NCI-H1092 (cell line): ENCODE measurements at regions not wholly inside any gene's neighbourhood (a gene's known extent, or its start where the extent isn't known, plus 50 kb on each side); places are given as distances from the start of the nearest gene placed in this dataset.
"Not testable (repeated sequence)": the region's sequence is repeated elsewhere in the genome, so short reads cannot be mapped to it uniquely, and the experiment has no call there.

Source experiments
- DNase-seq: peaks from one replicate; lab custom pipeline; 2025; lab: John Stamatoyannopoulos, UW

DNA sequence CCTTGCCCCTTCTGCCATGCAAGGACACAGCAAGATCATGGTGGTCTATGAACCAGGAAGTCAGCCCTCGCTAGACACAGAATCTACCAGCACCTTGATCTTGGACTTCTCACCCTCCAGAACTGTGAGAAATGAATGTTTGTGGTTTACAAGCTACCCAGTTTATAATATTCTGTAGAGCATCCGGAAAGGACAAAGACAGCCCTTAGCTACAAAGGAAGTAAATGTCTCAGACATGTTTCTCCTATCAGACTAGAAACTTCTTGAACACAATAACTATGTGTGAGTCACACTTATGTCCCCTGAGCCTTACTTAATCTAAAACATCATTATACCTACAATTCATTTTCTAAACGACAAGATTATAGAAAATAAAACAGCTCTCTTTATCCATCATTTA lies 176.7 kb downstream of the KLHL28 start:
- no peak for DNase-seq

DNA sequence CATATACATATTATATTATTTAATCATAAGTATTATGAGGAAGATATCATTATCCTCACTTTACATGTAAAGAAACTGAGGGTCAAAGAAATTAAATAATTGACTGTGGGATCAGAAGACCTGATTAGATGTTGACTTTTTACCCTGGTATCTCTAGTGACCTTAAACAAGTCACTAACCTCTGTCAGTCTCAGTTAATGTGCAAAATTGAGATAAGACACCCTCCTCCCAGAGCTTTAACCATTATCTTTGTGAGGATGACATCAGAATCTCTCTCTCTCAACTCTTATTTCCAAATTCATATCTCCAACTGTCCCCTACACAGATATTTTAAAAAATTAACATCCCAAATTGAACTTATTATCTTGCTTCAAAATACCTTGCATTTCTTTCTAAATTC lies 177.8 kb downstream of the KLHL28 start:
- no peak for DNase-seq

GRCh38 chr14:44782775-44783238 lies 178.9 kb downstream of the KLHL28 start:
- no peak for DNase-seq

DNA sequence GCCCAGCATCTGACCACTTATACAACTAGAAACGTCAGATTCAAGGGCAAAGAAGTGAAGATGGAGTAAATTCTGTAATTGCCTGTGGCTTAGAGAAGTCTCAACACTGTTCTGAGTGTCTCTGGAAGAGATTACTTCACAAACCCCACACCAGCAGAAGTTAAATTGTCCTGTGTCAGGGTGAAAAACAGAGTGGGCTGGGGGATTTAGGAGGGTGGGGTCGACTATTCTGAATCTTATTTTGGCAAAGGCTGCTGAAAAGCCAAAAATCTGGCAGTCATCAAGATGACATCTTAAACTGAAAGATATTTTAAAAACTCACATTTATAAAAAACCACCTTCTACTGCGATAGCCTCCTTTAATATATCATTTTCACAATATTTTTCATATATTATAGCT lies 180.8 kb downstream of the KLHL28 start:
- DNase-seq = no peak

DNA sequence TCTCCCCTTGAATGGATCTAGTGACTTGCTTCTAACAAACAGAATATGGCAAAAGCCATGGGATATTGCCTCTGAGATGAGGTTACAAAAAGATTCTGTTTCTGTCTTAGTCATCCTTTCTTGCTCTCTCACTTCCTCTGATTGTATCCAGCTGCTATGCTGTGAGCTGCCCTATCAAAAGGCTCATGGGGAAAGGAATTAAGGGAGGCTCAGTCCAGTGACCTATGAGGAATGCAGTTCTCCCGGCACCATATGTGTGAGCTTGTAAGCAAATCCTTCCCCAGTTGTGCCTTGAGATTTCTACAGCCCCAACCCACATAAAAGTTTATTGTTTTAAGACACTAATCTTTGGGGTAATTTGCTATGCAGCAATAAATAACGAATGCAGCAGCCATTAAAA lies 183.1 kb downstream of the KLHL28 start:
- DNase-seq = no peak

DNA sequence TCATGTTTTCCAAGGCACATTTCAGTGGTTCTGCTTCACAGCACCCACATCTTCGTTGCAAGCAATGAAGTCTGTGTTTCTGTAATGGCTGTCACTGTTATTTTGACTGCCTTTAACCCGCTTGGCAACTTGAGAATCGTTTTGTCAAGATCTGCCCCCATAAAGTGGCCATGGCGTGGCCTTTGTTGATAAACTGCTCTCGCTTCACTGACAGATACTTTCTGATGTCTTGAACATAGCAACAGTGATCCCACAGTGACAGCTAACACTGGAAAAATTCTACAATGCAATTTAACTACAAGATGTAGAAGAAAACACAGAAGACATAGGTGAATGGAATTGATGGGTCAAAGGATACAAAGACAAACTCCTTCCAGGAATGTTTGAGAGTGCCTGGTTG lies 184.2 kb downstream of the KLHL28 start:
- no peak for DNase-seq

- DNase-seq = no peak
Measured at GRCh38 chr14:44775248-44775647, 186.5 kb downstream of the KLHL28 start.

DNA sequence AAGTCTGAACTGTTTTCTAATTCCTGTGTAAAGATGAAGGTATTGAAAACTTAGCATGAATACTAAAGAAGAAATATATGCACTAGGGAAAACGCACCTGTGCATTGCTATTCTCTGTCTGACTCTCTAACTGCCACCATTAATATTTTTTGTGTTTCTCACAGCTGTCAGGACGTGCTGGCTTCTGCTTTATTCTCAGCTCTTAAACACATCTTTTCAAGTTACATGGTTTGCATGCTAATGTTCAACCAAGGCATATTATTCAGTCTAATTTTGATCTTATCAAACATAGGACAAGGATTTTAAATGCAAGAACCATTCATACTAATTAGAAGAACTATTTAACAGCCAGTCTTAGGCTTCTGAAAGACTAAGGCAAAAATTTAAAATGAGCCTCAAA lies 187.4 kb downstream of the KLHL28 start:
- DNase-seq = no peak

- no peak for DNase-seq
Measured at GRCh38 chr14:44771496-44771895, 190.3 kb downstream of the KLHL28 start.

DNA sequence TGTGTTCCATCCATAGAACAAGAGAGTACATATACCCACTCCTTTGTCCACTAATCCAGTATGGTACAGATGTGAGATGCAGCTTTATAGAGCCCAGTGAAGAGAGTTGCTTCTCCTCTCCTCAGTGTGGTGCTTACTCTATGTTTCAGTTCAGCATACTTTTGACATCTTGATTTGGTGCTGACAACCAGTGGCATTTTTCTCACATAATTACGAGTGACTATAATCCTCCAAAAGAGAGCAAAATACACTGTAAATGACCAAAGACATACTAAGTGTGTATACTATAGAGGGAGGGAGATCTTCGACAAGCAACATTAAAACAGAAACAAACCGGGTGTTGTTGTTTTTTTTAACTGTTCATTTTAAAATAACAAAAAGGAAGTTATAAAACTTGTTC lies 191.5 kb downstream of the KLHL28 start:
- no peak for DNase-seq

DNA sequence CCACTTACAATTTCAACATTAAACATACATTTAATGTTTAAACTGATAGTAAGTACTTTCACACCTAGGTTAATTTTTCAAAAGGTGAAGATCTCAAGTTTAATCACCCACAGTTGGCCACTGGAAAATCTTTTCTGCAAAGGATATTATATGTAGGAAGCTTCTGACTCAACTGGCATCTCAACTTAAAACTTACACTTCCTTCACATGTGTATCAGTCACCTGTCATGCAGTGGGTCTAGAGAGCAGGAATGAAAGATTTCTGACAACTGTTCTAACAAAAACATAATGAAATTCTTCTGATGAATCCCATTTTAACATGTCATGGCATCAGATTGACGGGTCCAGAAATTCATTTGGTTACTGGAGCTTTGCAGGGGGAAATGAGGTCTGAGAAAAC lies 192.8 kb downstream of the KLHL28 start:
- no peak for DNase-seq

DNA sequence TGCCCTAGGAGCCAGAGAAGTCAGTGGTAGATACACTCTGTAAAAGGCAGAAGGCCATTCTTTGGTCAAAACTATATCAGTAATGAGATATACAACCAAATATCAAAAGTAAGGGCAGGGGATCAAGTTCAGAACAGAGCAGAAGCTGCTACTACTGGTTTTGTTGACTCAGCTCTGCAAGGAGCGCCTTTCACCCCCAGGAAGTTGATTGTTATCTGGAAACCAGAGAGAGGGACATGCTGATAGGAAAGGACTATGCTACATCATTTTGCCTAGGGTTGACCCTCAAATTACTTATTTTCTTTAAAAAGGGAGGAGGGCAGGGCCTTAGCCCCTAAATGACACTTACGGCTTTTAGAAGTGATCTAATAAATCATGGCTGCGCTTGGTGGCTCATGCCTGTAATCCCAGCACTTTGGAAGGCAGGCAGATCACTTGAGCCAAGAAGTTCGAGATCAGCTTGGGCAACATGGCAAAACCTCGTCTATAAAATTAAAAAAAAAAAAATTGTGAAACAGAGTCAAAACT lies 194.0 kb downstream of the KLHL28 start:
- DNase-seq = no peak

DNA sequence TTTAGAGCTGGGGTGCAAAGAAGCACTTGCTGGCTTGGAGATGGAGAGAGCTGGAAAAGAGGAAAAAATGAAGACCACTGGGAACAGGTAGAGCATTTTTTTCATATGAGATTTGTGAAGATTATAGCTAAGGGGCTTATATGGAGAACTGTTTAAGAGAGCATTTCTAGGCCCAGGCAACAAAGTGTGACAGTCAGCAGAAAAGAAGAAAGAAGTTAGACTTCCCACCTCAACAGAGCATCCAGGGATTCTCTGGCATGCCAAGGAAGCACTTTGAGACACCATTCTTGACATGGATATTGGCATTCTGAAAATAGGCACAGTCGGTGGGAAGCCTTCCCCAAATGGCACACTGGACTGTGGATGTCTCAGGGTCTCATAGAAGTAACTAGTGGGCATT lies 195.5 kb downstream of the KLHL28 start:
- DNase-seq = no peak

- no peak for DNase-seq
Measured at GRCh38 chr14:44763356-44763755, 198.4 kb downstream of the KLHL28 start.

DNA sequence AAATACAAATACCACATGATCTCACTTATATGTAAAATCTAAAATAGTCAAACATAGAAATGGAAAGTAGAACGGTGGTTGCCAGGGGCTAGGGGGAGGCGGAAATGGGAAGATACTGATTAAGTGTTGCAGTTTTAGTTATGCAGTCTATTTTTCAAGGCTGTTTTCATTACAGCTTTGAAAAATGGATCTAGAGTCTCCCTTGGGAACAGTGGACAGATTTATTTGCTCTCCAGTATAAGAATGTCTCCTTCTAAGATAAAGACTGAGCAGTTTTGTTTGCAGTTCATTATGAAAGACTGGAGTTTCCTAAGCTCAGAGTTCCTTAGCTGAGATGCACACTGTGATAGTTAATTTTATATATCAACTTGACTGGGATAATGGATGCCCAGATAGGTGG lies 202.5 kb downstream of the KLHL28 start:
- DNase-seq = no peak

GRCh38 chr14:44756554-44756953 lies 205.2 kb downstream of the KLHL28 start:
- no peak for DNase-seq

GRCh38 chr14:44745371-44745770 lies 216.4 kb downstream of the KLHL28 start:
- DNase-seq = no peak

DNA sequence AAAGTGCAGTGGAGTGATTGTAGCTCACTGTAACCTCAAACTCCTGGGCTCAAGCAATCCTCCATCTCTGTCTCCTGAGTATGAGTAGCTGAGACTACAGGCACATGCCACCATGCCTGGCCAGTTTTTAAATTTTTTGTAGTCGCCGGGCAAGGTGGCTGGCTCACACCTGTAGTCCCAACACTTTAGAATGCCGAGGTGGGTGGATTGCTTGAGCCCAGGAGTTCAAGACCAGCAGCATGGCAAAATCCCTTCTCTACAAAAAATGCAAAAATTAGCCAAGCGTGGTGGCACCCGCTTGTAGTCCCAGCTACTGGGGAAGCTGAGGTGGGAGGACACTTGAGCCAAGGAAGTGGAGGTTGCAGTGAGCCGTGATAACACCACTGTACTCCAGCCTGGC lies 219.5 kb downstream of the KLHL28 start:
- no peak for DNase-seq

- DNase-seq = no peak
Measured at GRCh38 chr14:44741431-44741830, 220.3 kb downstream of the KLHL28 start.

GRCh38 chr14:44736326-44736725 lies 225.4 kb downstream of the KLHL28 start:
- no peak for DNase-seq

DNA sequence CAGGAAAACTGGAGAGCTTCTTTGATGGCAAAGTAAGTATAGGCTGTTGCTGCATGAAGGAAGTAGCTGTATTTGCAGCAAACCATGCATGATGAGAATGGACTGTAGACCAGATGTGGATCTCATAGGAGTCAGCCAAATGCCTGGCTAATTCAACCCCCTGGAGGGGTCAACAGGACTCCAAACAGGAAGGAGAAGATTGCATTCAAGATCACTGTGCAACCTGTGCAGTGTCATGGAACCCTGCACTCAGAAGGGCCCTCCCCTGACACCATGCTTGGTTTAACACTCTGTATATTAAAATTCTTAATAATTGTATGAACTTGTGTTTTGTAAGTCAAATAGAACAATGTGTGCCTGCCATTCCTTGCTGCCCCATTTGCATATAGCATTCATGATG lies 225.1 kb upstream of the FSCB start:
- no peak for DNase-seq

- DNase-seq = no peak
Measured at GRCh38 chr14:44730860-44731259, 223.8 kb upstream of the FSCB start.

DNA sequence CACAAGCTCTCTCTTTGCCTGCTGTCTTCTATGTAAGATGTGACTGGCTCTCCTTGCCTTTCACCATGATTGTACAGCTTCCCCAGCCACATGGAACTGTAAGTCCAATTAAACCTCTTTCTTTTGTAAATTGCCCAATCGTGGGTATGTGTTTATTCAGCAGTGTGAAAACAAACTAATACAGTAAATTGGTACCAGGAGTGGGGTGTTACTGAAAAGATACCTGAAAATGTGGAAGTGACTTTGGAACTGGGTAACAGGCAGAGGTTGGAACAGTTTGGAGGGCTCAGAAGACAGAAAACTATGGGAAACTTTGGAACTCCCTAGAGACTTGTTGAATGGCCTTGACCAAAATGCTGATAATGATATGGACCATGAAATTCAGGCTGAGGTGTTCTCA lies 214.3 kb upstream of the FSCB start:
- not testable (repeated sequence) for DNase-seq

GRCh38 chr14:44720707-44721106 lies 213.6 kb upstream of the FSCB start:
- no peak for DNase-seq
